ENCODE measurements at regions not wholly inside any gene's neighbourhood (a gene's known extent, or its start where the extent isn't known, plus 50 kb on each side); places are given as distances from the start of the nearest gene placed in this dataset.

GRCh38 chr2:166677996-166678395, 183.9 kb upstream of the SCN7A start:
- H3K79me2 ChIP-seq (ENCODE audit: insufficient read depth, low read length), result no peaks in the 10 kb centered on the region
- no peaks in the 10 kb centered on the region for H4K20me1 ChIP-seq (ENCODE audit: insufficient read depth, low read length)
- TF ChIP-seq CTCF (IDR thresholded peaks at IDR 0.05; ENCODE audit: extremely low read depth, low read depth, low read length), result no peak
- no peak overlapping the region for H3K4me2 ChIP-seq (ENCODE audit: insufficient read depth, low read length)
- H3K9me3 ChIP-seq (ENCODE audit: low read depth, low read length), result no peaks in the 10 kb centered on the region
- H3K36me3 ChIP-seq (ENCODE audit: insufficient read depth, low read length), result no peaks in the 10 kb centered on the region
- DNase-seq (ENCODE audit: insufficient read length, low spot score, missing footprints), result no peak
- H2AFZ ChIP-seq (ENCODE audit: low read length), result no peak overlapping the region
- no peaks in the 10 kb centered on the region for H3K27me3 ChIP-seq (ENCODE audit: insufficient read depth, low read length)
- no peak overlapping the region for H3K27ac ChIP-seq (ENCODE audit: low read depth, low read length)
- no peaks in the 10 kb centered on the region for H3K4me1 ChIP-seq (ENCODE audit: insufficient read depth, low read length)
- H3K4me3 ChIP-seq (ENCODE audit: insufficient read depth, low read length), result no peak overlapping the region

- no peak for TF ChIP-seq CTCF (IDR thresholded peaks at IDR 0.05; ENCODE audit: extremely low read depth, low read depth, low read length)
Observed at GRCh38 chr2:166676716-166677115, 182.7 kb upstream of the SCN7A start.

GRCh38 chr2:166675553-166675952, 181.5 kb upstream of the SCN7A start:
- Histone ChIP-seq H3K79me2 (ENCODE audit: insufficient read depth, low read length) (no peaks in the 10 kb centered on the region), H3K4me2 (ENCODE audit: insufficient read depth, low read length) (no peak overlapping the region), H4K20me1 (ENCODE audit: insufficient read depth, low read length) (no peaks in the 10 kb centered on the region), H3K4me1 (ENCODE audit: insufficient read depth, low read length) (no peaks in the 10 kb centered on the region), H3K4me3 (ENCODE audit: insufficient read depth, low read length) (no peak overlapping the region), H3K27me3 (ENCODE audit: insufficient read depth, low read length) (no peaks in the 10 kb centered on the region), H3K36me3 (ENCODE audit: insufficient read depth, low read length) (no peaks in the 10 kb centered on the region), H3K27ac (ENCODE audit: low read depth, low read length) (no peak overlapping the region), H2AFZ (ENCODE audit: low read length) (no peak overlapping the region), H3K9me3 (ENCODE audit: low read depth, low read length) (no peaks in the 10 kb centered on the region)
- no peak for TF ChIP-seq CTCF (IDR thresholded peaks at IDR 0.05; ENCODE audit: extremely low read depth, low read depth, low read length)
- no peak for DNase-seq (ENCODE audit: insufficient read length, low spot score, missing footprints)

More at GRCh38 chr2:166676716-166677115, 182.7 kb upstream of the SCN7A start:
- H3K4me3 ChIP-seq (ENCODE audit: insufficient read depth, low read length), result no peak overlapping the region
- no peaks in the 10 kb centered on the region for H3K9me3 ChIP-seq (ENCODE audit: low read depth, low read length)
- H3K79me2 ChIP-seq (ENCODE audit: insufficient read depth, low read length), result no peaks in the 10 kb centered on the region
- no peaks in the 10 kb centered on the region for H3K36me3 ChIP-seq (ENCODE audit: insufficient read depth, low read length)
- H3K27me3 ChIP-seq (ENCODE audit: insufficient read depth, low read length), result no peaks in the 10 kb centered on the region
- H2AFZ ChIP-seq (ENCODE audit: low read length), result no peak overlapping the region
- no peak for DNase-seq (ENCODE audit: insufficient read length, low spot score, missing footprints)
- no peak overlapping the region for H3K4me2 ChIP-seq (ENCODE audit: insufficient read depth, low read length)
- no peaks in the 10 kb centered on the region for H4K20me1 ChIP-seq (ENCODE audit: insufficient read depth, low read length)
- H3K27ac ChIP-seq (ENCODE audit: low read depth, low read length), result no peak overlapping the region
- no peaks in the 10 kb centered on the region for H3K4me1 ChIP-seq (ENCODE audit: insufficient read depth, low read length)

- H3K4me2 ChIP-seq (ENCODE audit: insufficient read depth, low read length), result no peak overlapping the region
- no peaks in the 10 kb centered on the region for H3K9me3 ChIP-seq (ENCODE audit: low read depth, low read length)
- TF ChIP-seq CTCF (IDR thresholded peaks at IDR 0.05; ENCODE audit: extremely low read depth, low read depth, low read length), result no peak
- H3K27me3 ChIP-seq (ENCODE audit: insufficient read depth, low read length), result no peaks in the 10 kb centered on the region
- H2AFZ ChIP-seq (ENCODE audit: low read length), result no peak overlapping the region
- DNase-seq (ENCODE audit: insufficient read length, low spot score, missing footprints), result no peak
- H3K4me1 ChIP-seq (ENCODE audit: insufficient read depth, low read length), result no peaks in the 10 kb centered on the region
- H3K79me2 ChIP-seq (ENCODE audit: insufficient read depth, low read length), result no peaks in the 10 kb centered on the region
- H3K4me3 ChIP-seq (ENCODE audit: insufficient read depth, low read length), result no peak overlapping the region
- H4K20me1 ChIP-seq (ENCODE audit: insufficient read depth, low read length), result no peaks in the 10 kb centered on the region
- no peak overlapping the region for H3K27ac ChIP-seq (ENCODE audit: low read depth, low read length)
- no peaks in the 10 kb centered on the region for H3K36me3 ChIP-seq (ENCODE audit: insufficient read depth, low read length)
Observed at GRCh38 chr2:166673986-166674385, 179.9 kb upstream of the SCN7A start.
